OCI-LY7 (cell line): ENCODE measurements at regions not wholly inside any gene's neighbourhood (a gene's known extent, or its start where the extent isn't known, plus 50 kb on each side); places are given as distances from the start of the nearest gene placed in this dataset.

ENCODE experiments used
- EZH2phosphoT487 ChIP-seq: fragments of 200-600 bp; sonication (generic); IDR thresholded peaks from 2 replicates; pipeline ENCODE4 v1.6.1; 2018; ENCODE audit warnings: low read depth, borderline replicate concordance, mild to moderate bottlenecking, mixed run types, antibody characterized with exemption, low read length, moderate library complexity, mixed read lengths
- TF ChIP-seq, protein P1 (sequence below): fragments of 200-600 bp; sonication (generic); conservative IDR thresholded peaks from 2 replicates; pipeline ENCODE4 v1.5.1; 2014; ENCODE audit warnings: mild to moderate bottlenecking, antibody characterized with exemption, low read length, moderate library complexity, mixed read lengths

DNA sequence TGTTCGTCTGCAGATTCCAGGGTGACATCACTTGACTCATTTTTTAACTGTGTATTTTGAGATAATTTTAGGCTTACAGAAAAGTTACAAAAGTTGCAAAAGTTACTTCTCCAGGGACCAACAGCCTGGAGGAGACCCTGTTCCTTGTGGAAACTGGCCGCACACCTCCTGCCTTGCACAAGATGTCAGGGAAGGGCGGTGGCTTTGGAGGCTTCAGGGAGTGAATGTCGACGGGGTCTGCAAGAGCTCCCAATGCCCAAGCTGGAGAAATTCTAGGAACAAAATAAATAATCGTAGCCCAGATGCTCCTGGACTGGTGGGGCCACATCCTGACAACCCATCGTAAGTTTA lies 62.2 kb upstream of the FAM20C start:
- TF ChIP-seq, protein P1, sequence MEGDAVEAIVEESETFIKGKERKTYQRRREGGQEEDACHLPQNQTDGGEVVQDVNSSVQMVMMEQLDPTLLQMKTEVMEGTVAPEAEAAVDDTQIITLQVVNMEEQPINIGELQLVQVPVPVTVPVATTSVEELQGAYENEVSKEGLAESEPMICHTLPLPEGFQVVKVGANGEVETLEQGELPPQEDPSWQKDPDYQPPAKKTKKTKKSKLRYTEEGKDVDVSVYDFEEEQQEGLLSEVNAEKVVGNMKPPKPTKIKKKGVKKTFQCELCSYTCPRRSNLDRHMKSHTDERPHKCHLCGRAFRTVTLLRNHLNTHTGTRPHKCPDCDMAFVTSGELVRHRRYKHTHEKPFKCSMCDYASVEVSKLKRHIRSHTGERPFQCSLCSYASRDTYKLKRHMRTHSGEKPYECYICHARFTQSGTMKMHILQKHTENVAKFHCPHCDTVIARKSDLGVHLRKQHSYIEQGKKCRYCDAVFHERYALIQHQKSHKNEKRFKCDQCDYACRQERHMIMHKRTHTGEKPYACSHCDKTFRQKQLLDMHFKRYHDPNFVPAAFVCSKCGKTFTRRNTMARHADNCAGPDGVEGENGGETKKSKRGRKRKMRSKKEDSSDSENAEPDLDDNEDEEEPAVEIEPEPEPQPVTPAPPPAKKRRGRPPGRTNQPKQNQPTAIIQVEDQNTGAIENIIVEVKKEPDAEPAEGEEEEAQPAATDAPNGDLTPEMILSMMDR, result no peak
- TF ChIP-seq EZH2phosphoT487, result no peak
